Lower lobe of right lung (tissue), 2 donors: ENCODE measurements at regions not wholly inside any gene's neighbourhood (a gene's known extent, or its start where the extent isn't known, plus 50 kb on each side); places are given as distances from the start of the nearest gene placed in this dataset.

Source experiments
- ATAC-seq, 2 donors: fragments of 200-7000 bp; cut with Tn5 transposase; one replicate each; pipeline ENCODE4 v1.9.1; 2020 to 2022; ENCODE audit warnings: mild to moderate bottlenecking in 2 of 2, moderate library complexity in 2 of 2
- DNase-seq: peaks from one replicate; pipeline ENCODE4 v3.0.0-alpha.2; 2020
- H3K27ac ChIP-seq: fragments of 200-600 bp; one replicate; pipeline ENCODE4 v1.8.0; 2022
- H3K27me3 ChIP-seq: fragments of 200-600 bp; one replicate; pipeline ENCODE4 v1.8.0; 2022; ENCODE audit warnings: low read depth
- H3K36me3 ChIP-seq: fragments of 200-600 bp; one replicate; pipeline ENCODE4 v1.8.0; 2022; ENCODE audit warnings: mild to moderate bottlenecking
- H3K4me1 ChIP-seq: fragments of 200-600 bp; one replicate; pipeline ENCODE4 v1.8.0; 2022
- H3K4me3 ChIP-seq: fragments of 200-600 bp; one replicate; pipeline ENCODE4 v1.8.0; 2022; ENCODE audit warnings: mild to moderate bottlenecking
- H3K9me3 ChIP-seq: fragments of 200-600 bp; one replicate; pipeline ENCODE4 v1.8.0; 2022
- CTCF ChIP-seq: fragments of 200-600 bp; IDR thresholded peaks from one replicate; pipeline ENCODE4 v1.8.0; 2022; ENCODE audit warnings: antibody characterized with exemption, mild to moderate bottlenecking
- intact Hi-C: fragments of 100-400 bp; cut with DNase I; formaldehyde crosslinking; loops from one replicate; pipeline ENCODE4 v1.11.0; 2022
- donor health status: DM: no; HTN: yes; CAD: no; lungs with severe emphysema.

- no peak for DNase-seq
- no peaks in the 10 kb centered on the region for H3K27me3 ChIP-seq
- no peak for TF ChIP-seq CTCF
- ATAC-seq: no peak
- H3K4me3 ChIP-seq: no peak overlapping the region
- H3K4me1 ChIP-seq: no peaks in the 10 kb centered on the region
- no peaks in the 10 kb centered on the region for H3K36me3 ChIP-seq
- intact Hi-C loops: no loop called here
- no peaks in the 10 kb centered on the region for H3K9me3 ChIP-seq
- no peak overlapping the region for H3K27ac ChIP-seq
Measured at GRCh38 chr22:48721395-48721669, 1106.3 kb downstream of the BRD1 start.

- ATAC-seq (no peak), DNase-seq (no peak)
- no peak overlapping the region for H3K27ac ChIP-seq
Measured at GRCh38 chr22:48720662-48721394, 1106.8 kb downstream of the BRD1 start.

GRCh38 chr22:48719978-48720661, 1107.6 kb downstream of the BRD1 start:
- ATAC-seq: no peak
- Histone ChIP-seq H3K4me1 (no peaks in the 10 kb centered on the region), H3K4me3 (no peak overlapping the region), H3K27ac (no peak overlapping the region), H3K36me3 (no peaks in the 10 kb centered on the region), H3K27me3 (no peaks in the 10 kb centered on the region), H3K9me3 (no peaks in the 10 kb centered on the region)
- intact Hi-C loops: no loop called here
- no peak for TF ChIP-seq CTCF
- no peak for DNase-seq

More at GRCh38 chr22:48720662-48721394, 1106.8 kb downstream of the BRD1 start:
- H3K4me3 ChIP-seq: no peak overlapping the region
- intact Hi-C loops: no loop called here
- no peak for TF ChIP-seq CTCF
- no peaks in the 10 kb centered on the region for H3K36me3 ChIP-seq
- no peaks in the 10 kb centered on the region for H3K9me3 ChIP-seq
- no peaks in the 10 kb centered on the region for H3K27me3 ChIP-seq
- no peaks in the 10 kb centered on the region for H3K4me1 ChIP-seq

GRCh38 chr22:48718818-48719500, 1108.7 kb downstream of the BRD1 start:
- ATAC-seq (no peak), DNase-seq (no peak)
- no peaks in the 10 kb centered on the region for H3K4me1 ChIP-seq
- TF ChIP-seq CTCF: no peak
- no peaks in the 10 kb centered on the region for H3K27me3 ChIP-seq
- intact Hi-C loops: no loop called here
- H3K4me3 ChIP-seq: no peak overlapping the region
- H3K36me3 ChIP-seq: no peaks in the 10 kb centered on the region
- H3K9me3 ChIP-seq: no peaks in the 10 kb centered on the region
- no peak overlapping the region for H3K27ac ChIP-seq

- intact Hi-C loops: no loop called here
- ATAC-seq (no peak), DNase-seq (no peak)
- TF ChIP-seq CTCF: no peak
- Histone ChIP-seq H3K9me3 (no peaks in the 10 kb centered on the region), H3K36me3 (no peaks in the 10 kb centered on the region), H3K27me3 (no peaks in the 10 kb centered on the region), H3K4me1 (no peaks in the 10 kb centered on the region), H3K27ac (no peak overlapping the region), H3K4me3 (no peak overlapping the region)
Measured at GRCh38 chr22:48717883-48718817, 1109.5 kb downstream of the BRD1 start.
